ENCODE measurements at regions not wholly inside any gene's neighbourhood (a gene's known extent, or its start where the extent isn't known, plus 50 kb on each side); places are given as distances from the start of the nearest gene placed in this dataset.

GRCh38 chr4:66169341-66169740 lies 499.1 kb upstream of the EPHA5 start:
- no peak for TF ChIP-seq SPI1 (IDR thresholded peaks at IDR 0.05; ENCODE audit: low read depth, low read length)
- TF ChIP-seq POLR2A (IDR thresholded peaks at IDR 0.05; ENCODE audit: low read depth, low read length): no peak
- no peak for TF ChIP-seq POLR2AphosphoS5 (IDR thresholded peaks at IDR 0.05; ENCODE audit: low read depth, low read length)
- TF ChIP-seq POU2F2 (IDR thresholded peaks at IDR 0.05; ENCODE audit: low read depth, low read length): no peak
- no peak for TF ChIP-seq TAF1 (IDR thresholded peaks at IDR 0.05; ENCODE audit: low read depth, low read length)
- TF ChIP-seq PAX5 (IDR thresholded peaks at IDR 0.05; ENCODE audit: insufficient read depth, low read length, severe bottlenecking): no peak
